HepG2 (cell line): ENCODE measurements at regions not wholly inside any gene's neighbourhood (a gene's known extent, or its start where the extent isn't known, plus 50 kb on each side); places are given as distances from the start of the nearest gene placed in this dataset.
A peak's percentile ranks its signal among the peaks of the same experiment; 100 is the strongest.

ENCODE experiments used
- DPF2 ChIP-seq: sonication (generic); formaldehyde crosslinking; IDR thresholded peaks from 2 replicates; pipeline ENCODE4 v1.4.0; 2020; ENCODE audit warnings: mild to moderate bottlenecking, low read depth, missing genetic modification reagents, borderline replicate concordance
- FOXK1 ChIP-seq: sonication (generic); formaldehyde crosslinking; IDR thresholded peaks from 2 replicates; pipeline ENCODE4 v1.4.0; 2020; ENCODE audit warnings: low read depth, missing genetic modification reagents, borderline replicate concordance
- FOXP1 ChIP-seq, 2 experiments: fragments of 450-650 bp in 1 of 2; IDR thresholded peaks; 2 replicates each; pipeline ENCODE4 v1.6.1; 2017 to 2018; ENCODE audit warnings: antibody characterized with exemption in 1 of 2
- GATAD1 ChIP-seq: IDR thresholded peaks from 2 replicates; pipeline ENCODE4 v1.6.1; 2016; ENCODE audit warnings: missing genetic modification reagents, missing compliant biosample characterization
- HNRNPH1 ChIP-seq: fragments of 200-400 bp; formaldehyde crosslinking; optimal IDR thresholded peaks from 2 replicates; pipeline ENCODE3; 2017; ENCODE audit warnings: mild to moderate bottlenecking, low read depth, low read length
- KDM1A ChIP-seq: IDR thresholded peaks from 2 replicates; pipeline ENCODE4 v1.6.1; 2016; ENCODE audit warnings: missing compliant biosample characterization
- KDM6A ChIP-seq: IDR thresholded peaks from 2 replicates; pipeline ENCODE4 v1.6.1; 2016; ENCODE audit warnings: low read depth
- MED1 ChIP-seq: sonication (generic); formaldehyde crosslinking; IDR thresholded peaks from 2 replicates; pipeline ENCODE4 v1.4.0; 2020; ENCODE audit warnings: missing genetic modification reagents
- ZMYM3 ChIP-seq: sonication (generic); formaldehyde crosslinking; IDR thresholded peaks from 2 replicates; pipeline ENCODE4 v1.5.1; 2020; ENCODE audit warnings: mild to moderate bottlenecking, missing genetic modification reagents
- ZNF264 ChIP-seq: sonication (generic); formaldehyde crosslinking; IDR thresholded peaks from 2 replicates; pipeline ENCODE4 v1.4.0; 2020; ENCODE audit warnings: missing genetic modification reagents
- ZNF292 ChIP-seq: sonication (generic); formaldehyde crosslinking; IDR thresholded peaks from 2 replicates; pipeline ENCODE4 v1.8.1; 2022; ENCODE audit warnings: mild to moderate bottlenecking, low read depth, missing genetic modification reagents, borderline replicate concordance
- ZNF296 ChIP-seq: sonication (generic); formaldehyde crosslinking; conservative IDR thresholded peaks from 2 replicates; pipeline ENCODE4 v1.5.0; 2020; ENCODE audit warnings: mild to moderate bottlenecking, missing genetic modification reagents
- ZNF33B ChIP-seq: sonication (generic); formaldehyde crosslinking; IDR thresholded peaks from 2 replicates; pipeline ENCODE4 v1.5.1; 2020; ENCODE audit warnings: mild to moderate bottlenecking, missing genetic modification reagents
- ZNF737 ChIP-seq: sonication (generic); formaldehyde crosslinking; IDR thresholded peaks from 2 replicates; pipeline ENCODE4 v1.5.0; 2020; ENCODE audit warnings: missing genetic modification reagents, mild to moderate bottlenecking, borderline replicate concordance
- TF ChIP-seq, protein P1 (sequence below): sonication (generic); formaldehyde crosslinking; IDR thresholded peaks from 2 replicates; pipeline ENCODE4 v1.4.0; 2020; ENCODE audit warnings: missing genetic modification reagents
- TF ChIP-seq, protein P2 (sequence below): IDR thresholded peaks from 2 replicates; pipeline ENCODE4 v1.6.1; 2016; ENCODE audit warnings: missing compliant biosample characterization, missing genetic modification reagents, borderline replicate concordance
- TF ChIP-seq, protein P3 (sequence below), 2 experiments: fragments of 450-650 bp in 1 of 2; sonication (generic) in 1 of 2; formaldehyde crosslinking in 1 of 2; IDR thresholded peaks; 2 replicates each; pipeline versions ENCODE4 v1.6.1 to v1.8.0; 2016 to 2022; ENCODE audit warnings: antibody characterized with exemption in 1 of 2, mild to moderate bottlenecking in 1 of 2, missing genetic modification reagents in 1 of 2

DNA sequence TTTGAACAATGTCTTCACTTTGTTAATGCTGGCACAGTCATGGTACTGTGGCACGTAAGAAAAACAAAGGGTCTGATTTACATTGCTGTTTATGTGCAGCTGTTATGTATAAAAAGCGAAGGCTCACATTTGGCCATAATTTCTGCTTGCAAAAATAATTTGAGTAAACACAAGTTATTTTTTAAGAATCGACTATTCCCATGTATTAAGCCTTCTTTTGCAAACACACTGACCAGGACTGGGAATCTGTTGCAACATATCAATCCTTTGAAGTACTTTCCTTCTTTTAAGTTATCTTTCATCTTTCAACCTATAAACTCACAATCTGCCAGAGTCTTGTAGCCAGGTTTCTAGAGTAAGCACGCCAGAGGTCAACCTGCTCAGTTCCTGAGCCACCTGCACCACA is 145.4 kb upstream of the BMP4 start (continued):
- TF ChIP-seq, protein P1, sequence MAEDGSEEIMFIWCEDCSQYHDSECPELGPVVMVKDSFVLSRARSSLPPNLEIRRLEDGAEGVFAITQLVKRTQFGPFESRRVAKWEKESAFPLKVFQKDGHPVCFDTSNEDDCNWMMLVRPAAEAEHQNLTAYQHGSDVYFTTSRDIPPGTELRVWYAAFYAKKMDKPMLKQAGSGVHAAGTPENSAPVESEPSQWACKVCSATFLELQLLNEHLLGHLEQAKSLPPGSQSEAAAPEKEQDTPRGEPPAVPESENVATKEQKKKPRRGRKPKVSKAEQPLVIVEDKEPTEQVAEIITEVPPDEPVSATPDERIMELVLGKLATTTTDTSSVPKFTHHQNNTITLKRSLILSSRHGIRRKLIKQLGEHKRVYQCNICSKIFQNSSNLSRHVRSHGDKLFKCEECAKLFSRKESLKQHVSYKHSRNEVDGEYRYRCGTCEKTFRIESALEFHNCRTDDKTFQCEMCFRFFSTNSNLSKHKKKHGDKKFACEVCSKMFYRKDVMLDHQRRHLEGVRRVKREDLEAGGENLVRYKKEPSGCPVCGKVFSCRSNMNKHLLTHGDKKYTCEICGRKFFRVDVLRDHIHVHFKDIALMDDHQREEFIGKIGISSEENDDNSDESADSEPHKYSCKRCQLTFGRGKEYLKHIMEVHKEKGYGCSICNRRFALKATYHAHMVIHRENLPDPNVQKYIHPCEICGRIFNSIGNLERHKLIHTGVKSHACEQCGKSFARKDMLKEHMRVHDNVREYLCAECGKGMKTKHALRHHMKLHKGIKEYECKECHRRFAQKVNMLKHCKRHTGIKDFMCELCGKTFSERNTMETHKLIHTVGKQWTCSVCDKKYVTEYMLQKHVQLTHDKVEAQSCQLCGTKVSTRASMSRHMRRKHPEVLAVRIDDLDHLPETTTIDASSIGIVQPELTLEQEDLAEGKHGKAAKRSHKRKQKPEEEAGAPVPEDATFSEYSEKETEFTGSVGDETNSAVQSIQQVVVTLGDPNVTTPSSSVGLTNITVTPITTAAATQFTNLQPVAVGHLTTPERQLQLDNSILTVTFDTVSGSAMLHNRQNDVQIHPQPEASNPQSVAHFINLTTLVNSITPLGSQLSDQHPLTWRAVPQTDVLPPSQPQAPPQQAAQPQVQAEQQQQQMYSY (CRISPR knock-in tag) = no peak
- no peak for TF ChIP-seq KDM6A (CRISPR knock-in tag)
- TF ChIP-seq ZNF737 (CRISPR knock-in tag) = no peak
- peak; percentile 98 for TF ChIP-seq MED1
- peak; percentile 29; the same call in 1 of the 2 replicates for TF ChIP-seq GATAD1 (CRISPR knock-in tag)
- no peak for TF ChIP-seq ZNF33B (CRISPR knock-in tag)
- TF ChIP-seq KDM1A (CRISPR knock-in tag) = no peak
- TF ChIP-seq ZNF296 = no peak
- TF ChIP-seq, protein P2, sequence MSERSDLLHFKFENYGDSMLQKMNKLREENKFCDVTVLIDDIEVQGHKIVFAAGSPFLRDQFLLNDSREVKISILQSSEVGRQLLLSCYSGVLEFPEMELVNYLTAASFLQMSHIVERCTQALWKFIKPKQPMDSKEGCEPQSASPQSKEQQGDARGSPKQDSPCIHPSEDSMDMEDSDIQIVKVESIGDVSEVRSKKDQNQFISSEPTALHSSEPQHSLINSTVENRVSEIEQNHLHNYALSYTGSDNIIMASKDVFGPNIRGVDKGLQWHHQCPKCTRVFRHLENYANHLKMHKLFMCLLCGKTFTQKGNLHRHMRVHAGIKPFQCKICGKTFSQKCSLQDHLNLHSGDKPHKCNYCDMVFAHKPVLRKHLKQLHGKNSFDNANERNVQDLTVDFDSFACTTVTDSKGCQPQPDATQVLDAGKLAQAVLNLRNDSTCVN (CRISPR knock-in tag) = peak; percentile 56; the same call in 1 of the 2 replicates
- no peak for TF ChIP-seq FOXP1 (IDR thresholded peaks at IDR 0.05)
- peak; percentile 90 for TF ChIP-seq FOXP1 (CRISPR knock-in tag; IDR thresholded peaks at IDR 0.05)
- TF ChIP-seq DPF2 (CRISPR knock-in tag) = peak; percentile 64; the same call in 1 of the 2 replicates
- TF ChIP-seq FOXK1 (CRISPR knock-in tag) = peak; percentile 80; the same call in 1 of the 2 replicates
- TF ChIP-seq ZMYM3 = peak; percentile 22; the same call in 1 of the 2 replicates
- TF ChIP-seq ZNF264 (CRISPR knock-in tag) = 0 out of 2 replicates have a peak, but pooled peaks have one; percentile 55
- TF ChIP-seq HNRNPH1 = no peak
- TF ChIP-seq ZNF292 (CRISPR knock-in tag) = peak; percentile 26; the same call in 1 of the 2 replicates
- TF ChIP-seq, protein P3, sequence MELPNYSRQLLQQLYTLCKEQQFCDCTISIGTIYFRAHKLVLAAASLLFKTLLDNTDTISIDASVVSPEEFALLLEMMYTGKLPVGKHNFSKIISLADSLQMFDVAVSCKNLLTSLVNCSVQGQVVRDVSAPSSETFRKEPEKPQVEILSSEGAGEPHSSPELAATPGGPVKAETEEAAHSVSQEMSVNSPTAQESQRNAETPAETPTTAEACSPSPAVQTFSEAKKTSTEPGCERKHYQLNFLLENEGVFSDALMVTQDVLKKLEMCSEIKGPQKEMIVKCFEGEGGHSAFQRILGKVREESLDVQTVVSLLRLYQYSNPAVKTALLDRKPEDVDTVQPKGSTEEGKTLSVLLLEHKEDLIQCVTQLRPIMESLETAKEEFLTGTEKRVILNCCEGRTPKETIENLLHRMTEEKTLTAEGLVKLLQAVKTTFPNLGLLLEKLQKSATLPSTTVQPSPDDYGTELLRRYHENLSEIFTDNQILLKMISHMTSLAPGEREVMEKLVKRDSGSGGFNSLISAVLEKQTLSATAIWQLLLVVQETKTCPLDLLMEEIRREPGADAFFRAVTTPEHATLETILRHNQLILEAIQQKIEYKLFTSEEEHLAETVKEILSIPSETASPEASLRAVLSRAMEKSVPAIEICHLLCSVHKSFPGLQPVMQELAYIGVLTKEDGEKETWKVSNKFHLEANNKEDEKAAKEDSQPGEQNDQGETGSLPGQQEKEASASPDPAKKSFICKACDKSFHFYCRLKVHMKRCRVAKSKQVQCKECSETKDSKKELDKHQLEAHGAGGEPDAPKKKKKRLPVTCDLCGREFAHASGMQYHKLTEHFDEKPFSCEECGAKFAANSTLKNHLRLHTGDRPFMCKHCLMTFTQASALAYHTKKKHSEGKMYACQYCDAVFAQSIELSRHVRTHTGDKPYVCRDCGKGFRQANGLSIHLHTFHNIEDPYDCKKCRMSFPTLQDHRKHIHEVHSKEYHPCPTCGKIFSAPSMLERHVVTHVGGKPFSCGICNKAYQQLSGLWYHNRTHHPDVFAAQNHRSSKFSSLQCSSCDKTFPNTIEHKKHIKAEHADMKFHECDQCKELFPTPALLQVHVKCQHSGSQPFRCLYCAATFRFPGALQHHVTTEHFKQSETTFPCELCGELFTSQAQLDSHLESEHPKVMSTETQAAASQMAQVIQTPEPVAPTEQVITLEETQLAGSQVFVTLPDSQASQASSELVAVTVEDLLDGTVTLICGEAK (IDR thresholded peaks at IDR 0.05) = no peak
- TF ChIP-seq, protein P3 (CRISPR knock-in tag; IDR thresholded peaks at IDR 0.05) = no peak
